Kidney (tissue), 13 donors: ENCODE measurements at regions not wholly inside any gene's neighbourhood (a gene's known extent, or its start where the extent isn't known, plus 50 kb on each side); places are given as distances from the start of the nearest gene placed in this dataset.

Source experiments
- DNase-seq, 5 donors: peaks; one replicate each; pipeline ENCODE4 v3.0.0-alpha.2; 2013 to 2020
- FAIRE-seq: peaks from 2 replicates; lab custom pipeline; 2012; peaks lifted over from hg19 to GRCh38; lab: Jason Lieb, UNC
- H3K27ac ChIP-seq, 2 donors: one replicate each; pipeline ENCODE4 v1.7.0; 2013; ENCODE audit warnings: low read depth in 2 of 2, low read length in 2 of 2, inconsistent platforms in 1 of 2
- H3K27me3 ChIP-seq: one replicate; pipeline ENCODE4 v1.7.1; 2013; ENCODE audit warnings: low read length, inconsistent platforms; ENCODE audit not compliant: control insufficient read depth, insufficient read depth
- H3K36me3 ChIP-seq, 3 donors: one replicate each; pipeline versions ENCODE4 v1.7.0 to v1.7.1; 2013; ENCODE audit warnings: low read length in 3 of 3, control low read depth in 1 of 3, inconsistent platforms in 1 of 3; ENCODE audit not compliant: insufficient read depth in 3 of 3, control insufficient read depth in 2 of 3
- H3K4me1 ChIP-seq, 3 donors: one replicate each; pipeline versions ENCODE4 v1.7.0 to v1.7.1; 2013; ENCODE audit warnings: low read length in 3 of 3, inconsistent platforms in 1 of 3, low read depth in 1 of 3; ENCODE audit not compliant: control insufficient read depth in 2 of 3, insufficient read depth in 2 of 3
- H3K4me3 ChIP-seq, 3 donors: one replicate each; pipeline versions ENCODE4 v1.7.0 to v1.8.1; 2013; ENCODE audit warnings: low read length in 3 of 3, control low read depth in 1 of 3, inconsistent platforms in 1 of 3
- H3K9ac ChIP-seq, 3 donors: one replicate each; pipeline versions ENCODE4 v1.7.0 to v1.7.1; 2013; ENCODE audit warnings: low read length in 3 of 3, control low read depth in 1 of 3, inconsistent platforms in 1 of 3
- H3K9me3 ChIP-seq, 3 donors: one replicate each; pipeline versions ENCODE4 v1.7.0 to v1.7.1; 2013; ENCODE audit warnings: low read length in 3 of 3, control low read depth in 1 of 3, inconsistent platforms in 1 of 3; ENCODE audit not compliant: control insufficient read depth in 2 of 3, insufficient read depth in 1 of 3
- intact Hi-C: fragments of 100-400 bp; cut with DNase I; formaldehyde crosslinking; loops from one replicate; pipeline ENCODE4 v1.11.1; 2022
- TF ChIP-seq, protein P1 (sequence below): IDR thresholded peaks from 3 replicates; pipeline ENCODE4 v1.5.1; 2012; ENCODE audit warnings: mild to moderate bottlenecking, moderate library complexity, borderline replicate concordance; ENCODE audit not compliant: insufficient read depth; ENCODE audit errors: extremely low read depth
- donor health status: control.
- donor health status: control.
- donor health status: control.
- donor health status: control.
- donor health status: control.
- donor health status: DM: yes; HTN: yes; CAD: no.
- donor health status: Normal renal cell carcinoma (clear cell type).

DNA sequence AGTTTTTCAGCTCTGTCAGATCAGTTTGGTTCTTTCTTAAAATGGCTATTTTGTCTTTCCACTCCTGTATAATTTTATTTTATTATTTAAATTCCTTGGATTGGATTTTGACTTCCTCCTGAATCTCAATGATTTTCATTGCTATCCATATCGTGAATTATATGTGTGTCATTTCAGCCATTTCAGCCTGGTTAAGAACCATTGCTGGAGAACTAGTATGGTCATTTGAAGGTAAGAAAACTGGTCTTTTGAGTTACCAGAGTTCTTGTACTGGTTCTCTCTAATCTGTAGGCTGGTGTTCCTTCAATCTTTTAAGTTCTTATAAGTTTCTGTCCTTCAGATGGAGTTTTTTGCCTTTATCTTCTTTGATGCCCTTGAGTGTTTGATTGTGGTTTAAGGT is 815.5 kb downstream of the KLHL13 start:
- intact Hi-C loops: no loop called here
- peak; percentile 23 for FAIRE-seq
- H3K27me3 ChIP-seq: no peaks in the 10 kb centered on the region

DNA sequence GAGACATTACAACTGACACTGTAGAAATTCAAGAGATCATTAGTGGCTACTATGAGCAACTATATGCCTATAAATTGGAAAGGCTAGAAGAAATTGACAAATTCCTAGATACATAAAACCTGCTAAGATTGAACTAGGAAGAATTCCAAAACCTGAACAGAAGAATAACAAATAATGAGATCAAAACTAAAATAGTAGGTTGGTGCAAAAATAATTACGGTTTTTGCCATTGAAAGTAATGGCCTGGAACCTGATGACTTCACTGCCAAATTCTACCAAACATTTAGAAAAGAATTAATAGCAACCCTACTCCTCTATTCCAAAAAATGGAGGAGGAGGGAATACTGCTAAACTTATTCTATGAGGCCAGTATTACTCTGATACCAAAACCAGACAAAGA is 824.9 kb downstream of the KLHL13 start:
- H3K27ac ChIP-seq: no peak overlapping the region
- TF ChIP-seq, protein P1, sequence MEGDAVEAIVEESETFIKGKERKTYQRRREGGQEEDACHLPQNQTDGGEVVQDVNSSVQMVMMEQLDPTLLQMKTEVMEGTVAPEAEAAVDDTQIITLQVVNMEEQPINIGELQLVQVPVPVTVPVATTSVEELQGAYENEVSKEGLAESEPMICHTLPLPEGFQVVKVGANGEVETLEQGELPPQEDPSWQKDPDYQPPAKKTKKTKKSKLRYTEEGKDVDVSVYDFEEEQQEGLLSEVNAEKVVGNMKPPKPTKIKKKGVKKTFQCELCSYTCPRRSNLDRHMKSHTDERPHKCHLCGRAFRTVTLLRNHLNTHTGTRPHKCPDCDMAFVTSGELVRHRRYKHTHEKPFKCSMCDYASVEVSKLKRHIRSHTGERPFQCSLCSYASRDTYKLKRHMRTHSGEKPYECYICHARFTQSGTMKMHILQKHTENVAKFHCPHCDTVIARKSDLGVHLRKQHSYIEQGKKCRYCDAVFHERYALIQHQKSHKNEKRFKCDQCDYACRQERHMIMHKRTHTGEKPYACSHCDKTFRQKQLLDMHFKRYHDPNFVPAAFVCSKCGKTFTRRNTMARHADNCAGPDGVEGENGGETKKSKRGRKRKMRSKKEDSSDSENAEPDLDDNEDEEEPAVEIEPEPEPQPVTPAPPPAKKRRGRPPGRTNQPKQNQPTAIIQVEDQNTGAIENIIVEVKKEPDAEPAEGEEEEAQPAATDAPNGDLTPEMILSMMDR: no peak
- H3K9ac ChIP-seq: no peak overlapping the region
- intact Hi-C loops: no loop called here
- H3K4me1 ChIP-seq: no peaks in the 10 kb centered on the region
- no peak overlapping the region for H3K4me3 ChIP-seq
- DNase-seq (no peak), FAIRE-seq (no peak)
- no peaks in the 10 kb centered on the region for H3K9me3 ChIP-seq
- H3K36me3 ChIP-seq: no peaks in the 10 kb centered on the region
- H3K27me3 ChIP-seq: no peaks in the 10 kb centered on the region

More for the DNA sequence above, 815.5 kb downstream of the KLHL13 start:
- Histone ChIP-seq H3K9me3 (no peaks in the 10 kb centered on the region), H3K4me1 (no peaks in the 10 kb centered on the region), H3K36me3 (no peaks in the 10 kb centered on the region), H3K4me3 (no peak overlapping the region), H3K27ac (no peak overlapping the region), H3K9ac (no peak overlapping the region)
- TF ChIP-seq, protein P1: no peak
- DNase-seq: no peak

DNA sequence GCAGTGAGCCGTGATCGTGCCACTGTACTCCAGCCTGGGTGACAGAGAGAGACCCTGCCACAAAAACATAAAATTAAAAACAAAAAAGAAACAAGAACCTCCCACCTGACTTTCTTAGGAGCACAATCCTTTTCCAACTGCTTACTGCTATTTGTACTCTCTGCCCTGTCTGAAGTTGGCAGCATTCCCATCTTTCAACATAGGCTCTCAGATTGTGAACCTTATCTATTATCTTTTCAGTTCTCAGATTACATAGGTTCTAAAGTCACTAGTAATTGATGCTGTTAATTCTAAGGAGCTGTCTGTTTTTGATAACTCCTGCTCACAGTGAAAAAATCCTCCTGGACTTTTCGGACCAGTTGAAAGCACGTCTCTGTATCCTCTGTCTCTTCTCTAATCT is 812.2 kb upstream of the CT83 start:
- FAIRE-seq: no peak
- TF ChIP-seq, protein P1: no peak
- peak in 2 of 5 donors; percentile 3 to 7 for DNase-seq
- no peak overlapping the region for H3K4me3 ChIP-seq
- H3K4me1 ChIP-seq: no peaks in the 10 kb centered on the region
- no peak overlapping the region for H3K9ac ChIP-seq
- H3K27ac ChIP-seq: no peak overlapping the region
- no peaks in the 10 kb centered on the region for H3K27me3 ChIP-seq
- no peaks in the 10 kb centered on the region for H3K9me3 ChIP-seq
- intact Hi-C loops: no loop called here
- H3K36me3 ChIP-seq: no peaks in the 10 kb centered on the region
